Mucosa of descending colon (tissue), 3 donors: ENCODE measurements at regions not wholly inside any gene's neighbourhood (a gene's known extent, or its start where the extent isn't known, plus 50 kb on each side); places are given as distances from the start of the nearest gene placed in this dataset.

Experiments
- ATAC-seq: fragments of 200-7000 bp; cut with Tn5 transposase; one replicate; pipeline ENCODE4 v1.9.1; 2020; ENCODE audit warnings: mild to moderate bottlenecking, moderate library complexity
- DNase-seq, 3 donors: peaks; one replicate each; pipeline ENCODE4 v3.0.0-alpha.2; 2020
- H3K36me3 ChIP-seq: fragments of 200-600 bp; one replicate; pipeline ENCODE4 v1.8.0; 2021; ENCODE audit warnings: low read depth, mild to moderate bottlenecking
- H3K4me1 ChIP-seq: fragments of 200-600 bp; one replicate; pipeline ENCODE4 v1.8.0; 2021; ENCODE audit warnings: low read depth, mild to moderate bottlenecking
- H3K4me3 ChIP-seq: fragments of 200-600 bp; one replicate; pipeline ENCODE4 v1.8.0; 2021; ENCODE audit warnings: mild to moderate bottlenecking
- H3K9me3 ChIP-seq: fragments of 200-600 bp; one replicate; pipeline ENCODE4 v1.8.0; 2021; ENCODE audit warnings: mild to moderate bottlenecking
- CTCF ChIP-seq: fragments of 200-600 bp; IDR thresholded peaks from one replicate; pipeline ENCODE4 v1.8.0; 2022; ENCODE audit warnings: antibody characterized with exemption, mild to moderate bottlenecking
- intact Hi-C, 2 donors: fragments of 100-400 bp; cut with DNase I in 1 of 2; cut with micrococcal nuclease in 1 of 2; formaldehyde crosslinking; loops; one replicate each; pipeline versions ENCODE4 v1.11.0 to v1.11.1; 2022; cut with DNase I, micrococcal nuclease
- donor health status: DM: no; HTN: no; CAD: no; lungs with moderate emphysema.
- donor health status: DM: no; HTN: no; CAD: no.
- donor health status: DM: no; HTN: yes; CAD: no.

DNA sequence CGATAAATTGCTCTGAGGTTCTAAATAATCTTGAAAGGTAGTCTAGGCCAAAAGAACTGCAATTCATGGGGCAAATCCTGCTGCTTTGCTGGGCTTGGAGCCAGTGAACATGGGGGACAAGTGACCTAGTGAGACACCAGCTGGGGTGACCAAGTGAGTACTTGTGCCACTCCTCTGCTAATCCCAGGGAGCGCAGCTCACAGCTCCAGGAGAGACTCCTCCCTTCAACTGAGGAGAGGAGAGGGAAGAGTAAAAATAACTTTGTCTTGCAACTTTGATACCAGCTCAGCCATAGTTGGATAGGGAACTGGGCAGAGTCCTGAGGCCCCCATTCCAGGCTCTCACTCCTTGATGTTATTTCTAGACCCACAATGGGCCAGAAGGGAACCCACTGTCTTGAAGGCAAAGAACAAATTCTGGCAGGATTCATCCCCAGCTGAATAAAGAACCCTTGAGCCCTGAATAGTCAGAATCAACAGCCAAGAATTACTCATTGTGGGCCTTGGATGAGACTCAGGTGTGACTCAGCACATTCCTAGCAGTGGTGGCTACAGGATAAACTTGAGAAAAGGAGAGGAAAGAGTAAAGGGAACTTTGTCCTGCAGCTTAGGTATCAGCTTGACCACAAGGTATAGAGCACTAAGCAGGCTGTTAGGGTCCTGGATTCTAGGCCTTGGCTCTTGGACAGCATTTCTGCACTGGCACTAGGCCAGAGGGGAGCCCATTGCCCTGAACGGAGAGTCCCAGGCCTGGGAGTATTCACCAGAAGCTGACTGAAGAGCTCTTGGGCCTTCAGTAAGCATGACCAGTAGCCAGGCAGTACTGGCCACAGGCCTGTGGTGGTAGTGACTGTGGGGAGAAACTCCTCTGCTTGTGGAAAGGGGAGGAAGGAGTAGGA lies 288.3 kb upstream of the CDH18 start:
- Histone ChIP-seq H3K36me3 (no peaks in the 10 kb centered on the region), H3K4me3 (no peak overlapping the region), H3K4me1 (no peaks in the 10 kb centered on the region), H3K9me3 (peaks cover 29% of the 10 kb centered on the region)
- DNase-seq, result no peak
- no peak for TF ChIP-seq CTCF
- intact Hi-C loops, result no loop called here
- ATAC-seq, result no peak

DNA sequence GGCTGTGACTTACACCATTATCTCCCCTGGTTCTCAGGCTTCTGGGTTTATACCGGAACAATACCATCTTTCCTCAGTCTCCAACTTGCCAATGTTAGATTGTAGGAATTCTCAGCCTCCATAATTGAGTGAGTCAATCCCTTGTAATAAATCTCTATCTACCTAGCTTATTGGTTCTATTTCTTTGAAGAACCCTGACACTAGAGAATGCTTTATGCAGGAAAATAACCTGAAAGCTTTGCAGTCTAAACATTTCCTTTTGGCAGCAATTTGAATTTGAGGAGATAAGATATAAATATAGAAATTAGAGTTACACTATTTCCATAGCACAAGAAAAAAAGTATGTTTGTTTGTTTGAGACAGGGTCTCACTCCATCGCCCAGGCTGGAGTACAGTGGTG lies 278.1 kb upstream of the CDH18 start:
- DNase-seq (no peak), ATAC-seq (no peak)
- no peak overlapping the region for H3K4me3 ChIP-seq
- no peaks in the 10 kb centered on the region for H3K4me1 ChIP-seq
- intact Hi-C loops, result no loop called here
- no peaks in the 10 kb centered on the region for H3K36me3 ChIP-seq
- TF ChIP-seq CTCF, result no peak
- H3K9me3 ChIP-seq, result peaks cover 48% of the 10 kb centered on the region

DNA sequence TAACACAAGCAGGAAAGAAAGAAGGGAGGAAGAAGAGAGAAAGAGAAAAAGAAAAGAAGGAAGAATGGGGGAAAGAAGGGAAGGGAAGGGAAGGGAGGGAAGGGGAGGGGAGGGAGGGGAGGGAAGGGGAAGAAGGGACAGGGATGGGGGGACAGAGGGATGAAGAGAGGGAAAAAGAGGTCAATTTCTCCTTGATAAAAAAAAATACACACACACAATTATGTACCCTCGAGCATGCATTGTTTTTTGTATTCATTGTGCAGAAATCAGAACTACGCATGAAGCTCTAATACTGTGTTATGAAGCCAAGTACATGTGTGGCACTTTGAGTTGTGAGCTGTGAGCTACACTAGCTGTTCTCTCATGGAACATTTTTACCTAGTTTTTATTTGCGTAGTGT lies 274.9 kb upstream of the CDH18 start:
- DNase-seq, result no peak
- no peak for ATAC-seq
- Histone ChIP-seq H3K36me3 (no peaks in the 10 kb centered on the region), H3K9me3 (peaks cover 38% of the 10 kb centered on the region), H3K4me3 (no peak overlapping the region), H3K4me1 (no peaks in the 10 kb centered on the region)
- intact Hi-C loops, result no loop called here
- TF ChIP-seq CTCF, result no peak

GRCh38 chr5:20254748-20255147 lies 266.7 kb upstream of the CDH18 start:
- DNase-seq (no peak), ATAC-seq (no peak)
- no peaks in the 10 kb centered on the region for H3K36me3 ChIP-seq
- peaks cover 25% of the 10 kb centered on the region for H3K9me3 ChIP-seq
- no peaks in the 10 kb centered on the region for H3K4me1 ChIP-seq
- intact Hi-C loops, result no loop called here
- TF ChIP-seq CTCF, result no peak
- H3K4me3 ChIP-seq, result no peak overlapping the region

DNA sequence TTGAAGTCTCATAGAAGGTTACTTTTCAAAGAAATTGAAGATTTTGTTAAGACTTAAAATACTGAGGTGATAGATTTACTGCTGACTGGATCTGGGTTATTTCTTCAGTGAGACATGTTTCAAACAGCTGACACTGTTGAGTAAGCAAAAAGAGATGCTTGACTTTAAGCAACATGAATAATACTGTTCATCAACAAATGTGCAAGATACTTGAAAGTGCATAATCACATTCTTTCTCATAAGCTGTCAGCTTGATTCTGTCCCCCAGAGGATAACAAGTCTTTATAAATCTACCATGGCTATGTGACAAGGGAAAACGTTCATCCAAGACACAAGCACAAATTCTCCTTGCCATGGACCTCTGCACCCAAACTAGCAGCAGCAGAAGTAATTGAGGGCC lies 260.1 kb upstream of the CDH18 start:
- no peak for TF ChIP-seq CTCF
- H3K9me3 ChIP-seq, result peaks cover 27% of the 10 kb centered on the region
- intact Hi-C loops, result no loop called here
- ATAC-seq (no peak), DNase-seq (no peak)
- H3K4me1 ChIP-seq, result no peaks in the 10 kb centered on the region
- no peak overlapping the region for H3K4me3 ChIP-seq
- no peaks in the 10 kb centered on the region for H3K36me3 ChIP-seq
